K562 (cell line): ENCODE measurements at regions not wholly inside any gene's neighbourhood (a gene's known extent, or its start where the extent isn't known, plus 50 kb on each side); places are given as distances from the start of the nearest gene placed in this dataset.

Experiments used
- ATAC-seq: fragments of 200-7000 bp; cut with Tn5 transposase; 3 replicates; pipeline ENCODE4 v1.9.1; 2020; ENCODE audit warnings: moderate library complexity
- BruUV-seq: library from RNA; stranded (reverse); fragments of 400-500 nt; replicated peaks from 2 replicates; lab custom pipeline; 2021; lab: Mats Ljungman, UMichigan
- CTCF ChIA-PET: fragments of 300-600 bp; formaldehyde crosslinking; extraction: SDS; loops from one replicate; lab custom pipeline; 2021; ENCODE audit warnings: low intra/inter-chr PET ratio; lab: Yijun Ruan, JAX
- POLR2A ChIA-PET: fragments of 300-600, 350-650 bp; sonication (Branson Sonifier 250); formaldehyde crosslinking; extraction: SDS; loops from one replicate; lab custom pipeline; 2021; ENCODE audit warnings: antibody characterized with exemption, inconsistent platforms; lab: Yijun Ruan, JAX
- DNase-seq, 4 experiments: peaks; one replicate each; pipeline versions ENCODE4 v3.0.0 to v3.0.0-alpha.2; 2011 to 2018; ENCODE audit warnings: low spot score in 3 of 4, mixed read lengths in 3 of 4; ENCODE audit errors: extremely low read depth in 1 of 4
- FAIRE-seq: peaks from 2 replicates; lab custom pipeline; 2011; peaks lifted over from hg19 to GRCh38; lab: Jason Lieb, UNC
- H2AFZ ChIP-seq: 2 replicates; pipeline ENCODE4 v1.6.0; 2011; ENCODE audit warnings: low read depth, low read length, control low read depth, inconsistent platforms
- H3K27ac ChIP-seq: fragments of 200-600 bp; 3 replicates; pipeline ENCODE4 v1.8.0; 2011; ENCODE audit warnings: low read depth, mild to moderate bottlenecking, control low read depth, inconsistent platforms, low read length, moderate library complexity, mixed read lengths; ENCODE audit errors: extremely low read depth
- H3K27me3 ChIP-seq, 2 experiments: fragments of 300-600 bp in 1 of 2; 2 replicates in 1 of 2; 3 replicates in 1 of 2; pipeline versions ENCODE4 v1.6.0 to v1.8.0; 2011; ENCODE audit warnings: inconsistent platforms in 2 of 2, low read length in 2 of 2, mild to moderate bottlenecking in 1 of 2, mixed read lengths in 1 of 2, moderate library complexity in 1 of 2; ENCODE audit not compliant: control insufficient read depth in 2 of 2, insufficient read depth in 2 of 2
- H3K36me3 ChIP-seq: fragments of 300-600 bp; 3 replicates; pipeline ENCODE4 v1.8.0; 2011; ENCODE audit warnings: mild to moderate bottlenecking, low read length, inconsistent platforms; ENCODE audit not compliant: control insufficient read depth, insufficient read depth
- H3K4me1 ChIP-seq, 2 experiments: fragments of 200-600 bp in 1 of 2; replicated peaks in 1 of 2; 2 replicates in 1 of 2; 3 replicates in 1 of 2; pipeline versions ENCODE4 v1.5.1 to v1.8.0; 2011; ENCODE audit warnings: inconsistent platforms in 2 of 2, low read length in 2 of 2, mild to moderate bottlenecking in 1 of 2, mixed read lengths in 1 of 2, moderate library complexity in 1 of 2; ENCODE audit not compliant: control insufficient read depth in 2 of 2, insufficient read depth in 2 of 2
- H3K4me2 ChIP-seq: 2 replicates; pipeline ENCODE4 v1.6.1; 2011; ENCODE audit warnings: low read length, control low read depth, inconsistent platforms, mixed read lengths; ENCODE audit not compliant: insufficient read depth
- H3K4me3 ChIP-seq: fragments of 200-600 bp; sonication (generic), shearing (Covaris generic); 2 replicates; pipeline ENCODE4 v1.5.1; 2016; ENCODE audit warnings: control low read depth, inconsistent platforms
- H3K79me2 ChIP-seq: fragments of 200-600 bp; 3 replicates; pipeline ENCODE4 v1.8.0; 2011; ENCODE audit warnings: low read length, inconsistent platforms; ENCODE audit not compliant: control insufficient read depth, insufficient read depth
- H3K9ac ChIP-seq, 2 experiments: 2 replicates each; pipeline versions ENCODE4 v1.6.0 to v1.6.1; 2011; ENCODE audit warnings: low read depth in 2 of 2, low read length in 2 of 2, control low read depth in 1 of 2, inconsistent platforms in 1 of 2, mild to moderate bottlenecking in 1 of 2, mixed read lengths in 1 of 2; ENCODE audit not compliant: insufficient read depth in 1 of 2
- H3K9me1 ChIP-seq: one replicate; pipeline ENCODE4 v1.6.0; 2011; ENCODE audit warnings: inconsistent platforms, mild to moderate bottlenecking, low read length, moderate library complexity; ENCODE audit not compliant: control insufficient read depth, insufficient read depth
- H3K9me3 ChIP-seq: replicated peaks from 2 replicates; pipeline ENCODE4 v1.5.1; 2011; ENCODE audit warnings: low read depth, low read length, inconsistent platforms; ENCODE audit not compliant: control insufficient read depth, insufficient read depth
- H4K20me1 ChIP-seq: replicated peaks from 2 replicates; pipeline ENCODE4 v1.6.1; 2011; ENCODE audit warnings: low read length, inconsistent platforms, mixed read lengths; ENCODE audit not compliant: control insufficient read depth, insufficient read depth
- CUX1 ChIP-seq: fragments of 200-800 bp; sonication (Bioruptor generic); IDR thresholded peaks from 2 replicates; pipeline ENCODE4 v1.6.1; 2016; ENCODE audit warnings: missing genetic modification characterization, missing compliant biosample characterization
- DNMT1 ChIP-seq: fragments of 450-650 bp; IDR thresholded peaks from 2 replicates; pipeline ENCODE4 v1.6.1; 2016; ENCODE audit warnings: antibody characterized with exemption, mild to moderate bottlenecking
- OTX1 ChIP-seq: fragments of 450-650 bp; formaldehyde crosslinking; IDR thresholded peaks from 2 replicates; pipeline ENCODE4 v1.4.0; 2022; ENCODE audit warnings: mild to moderate bottlenecking
- RBFOX2 ChIP-seq: fragments of 200-400 bp; formaldehyde crosslinking; IDR thresholded peaks from 2 replicates; pipeline ENCODE4 v1.6.1; 2017; ENCODE audit warnings: low read depth, mild to moderate bottlenecking, low read length, moderate library complexity
- SREBF1 ChIP-seq: fragments of 150-350 bp; IDR thresholded peaks from 2 replicates; pipeline ENCODE4 v1.6.1; 2014; ENCODE audit warnings: antibody characterized with exemption, low read depth, low read length, borderline replicate concordance
- ZKSCAN1 ChIP-seq: fragments of 150-350 bp; IDR thresholded peaks from 2 replicates; pipeline ENCODE4 v1.6.1; 2016; ENCODE audit warnings: low read depth, low read length
- WGBS: fragments of 100-300 bp; shearing (Covaris generic); methylation state at CpG from one replicate; pipeline ENCODE4 v1.1.6; 2016; ENCODE audit warnings: low coverage, mixed read lengths; ENCODE audit not compliant: insufficient coverage; ENCODE audit errors: missing lambda C conversion rate; 5-methylcytosine and 5-hydroxymethylcytosine counted together
- in situ Hi-C: fragments of 300-500 bp; cut with MboI; formaldehyde crosslinking; loops from 4 replicates; pipeline ENCODE4 v1.15.0; 2018; ENCODE audit warnings: inconsistent platforms, mixed read lengths
- intact Hi-C: fragments of 100-400 bp; cut with micrococcal nuclease; formaldehyde crosslinking; loops from 2 replicates; pipeline ENCODE4 v1.14.2; 2022

- TF ChIP-seq RBFOX2 (no peak), ZKSCAN1 (no peak)
Observed at GRCh38 chr21:35818597-35818996, 241.7 kb downstream of the SETD4 start (continued).

GRCh38 chr21:35814858-35815619 lies 245.3 kb downstream of the SETD4 start:
- peaks cover 12 to 14% of the 10 kb centered on the region in 2 experiments; a peak in 4 of 5 replicates for H3K27me3 ChIP-seq
- no peak overlapping the region for H3K27ac ChIP-seq
- no peaks in the 10 kb centered on the region for H3K79me2 ChIP-seq
- in situ Hi-C loops, result no loop called here
- intact Hi-C loops, result no loop called here
- ChIA-PET POLR2A (interaction anchor here (0.6 to 1.0 kb wide), 3 partner anchors 8 to 357 kb away, joined by 3 to 5 read pairs (median 4); no protein-coding TSS in a partner anchor), CTCF (no interaction called here)
- no peak for ATAC-seq
- H3K9me3 ChIP-seq, result no peaks in the 10 kb centered on the region
- H2AFZ ChIP-seq, result no peak overlapping the region
- no peaks in the 10 kb centered on the region for H3K36me3 ChIP-seq
- no peak for DNase-seq
- no TSS peak for BruUV-seq
- FAIRE-seq, result peak; percentile 37
- no peak overlapping the region for H3K4me3 ChIP-seq
- no peak for TF ChIP-seq OTX1
- no peak for TF ChIP-seq DNMT1
- TF ChIP-seq CUX1 (CRISPR knock-in tag), result no peak
- no peak for TF ChIP-seq SREBF1
- TF ChIP-seq, all 486 proteins: peak for 0
- no peaks in the 10 kb centered on the region for H4K20me1 ChIP-seq
- 3% methylated on average over 5 of the region's 5 CpGs for WGBS
- no peak overlapping the region for H3K9ac ChIP-seq
- H3K4me1 ChIP-seq, result no peaks in the 10 kb centered on the region
- no peak overlapping the region for H3K4me2 ChIP-seq
- H3K9me1 ChIP-seq, result no peaks in the 10 kb centered on the region
